H1 (cell line): ENCODE measurements at regions not wholly inside any gene's neighbourhood (a gene's known extent, or its start where the extent isn't known, plus 50 kb on each side); places are given as distances from the start of the nearest gene placed in this dataset.

Experiments used
- JUN ChIP-seq: IDR thresholded peaks from 2 replicates; pipeline ENCODE4 v1.6.1; 2011; ENCODE audit warnings: low read depth, mild to moderate bottlenecking, improper control_type of control experiment, low read length
- TF ChIP-seq, protein P1 (sequence below), 3 experiments: IDR thresholded peaks; 1 replicate in 2 of 3; 2 replicates in 1 of 3; pipeline versions ENCODE4 v1.5.1 to v1.6.1; 2011; ENCODE audit warnings: low read length in 3 of 3, mild to moderate bottlenecking in 3 of 3, inconsistent platforms in 2 of 3, low read depth in 1 of 3, moderate library complexity in 1 of 3; ENCODE audit not compliant: insufficient read depth in 1 of 3; ENCODE audit errors: control extremely low read depth in 1 of 3

DNA sequence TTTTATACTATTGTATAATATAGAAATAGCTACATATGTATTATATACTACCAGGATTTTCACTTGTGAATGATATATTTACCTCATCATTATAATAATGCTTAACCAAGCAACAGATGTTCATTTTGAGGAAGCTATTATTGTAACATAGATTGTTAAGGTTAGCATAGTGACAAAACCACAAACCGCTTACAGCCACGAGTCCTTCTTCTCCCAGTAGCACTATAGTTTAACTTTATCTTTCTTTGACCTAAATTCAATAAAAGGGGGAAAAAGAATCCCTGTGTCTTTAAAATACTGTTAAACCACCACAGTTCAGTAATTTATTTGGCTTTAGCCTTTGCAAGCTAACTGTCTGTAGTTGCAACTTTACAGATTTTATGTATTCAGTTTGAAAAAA, 1039.4 kb upstream of the B3GALT2 start (continued):
- TF ChIP-seq, protein P1, sequence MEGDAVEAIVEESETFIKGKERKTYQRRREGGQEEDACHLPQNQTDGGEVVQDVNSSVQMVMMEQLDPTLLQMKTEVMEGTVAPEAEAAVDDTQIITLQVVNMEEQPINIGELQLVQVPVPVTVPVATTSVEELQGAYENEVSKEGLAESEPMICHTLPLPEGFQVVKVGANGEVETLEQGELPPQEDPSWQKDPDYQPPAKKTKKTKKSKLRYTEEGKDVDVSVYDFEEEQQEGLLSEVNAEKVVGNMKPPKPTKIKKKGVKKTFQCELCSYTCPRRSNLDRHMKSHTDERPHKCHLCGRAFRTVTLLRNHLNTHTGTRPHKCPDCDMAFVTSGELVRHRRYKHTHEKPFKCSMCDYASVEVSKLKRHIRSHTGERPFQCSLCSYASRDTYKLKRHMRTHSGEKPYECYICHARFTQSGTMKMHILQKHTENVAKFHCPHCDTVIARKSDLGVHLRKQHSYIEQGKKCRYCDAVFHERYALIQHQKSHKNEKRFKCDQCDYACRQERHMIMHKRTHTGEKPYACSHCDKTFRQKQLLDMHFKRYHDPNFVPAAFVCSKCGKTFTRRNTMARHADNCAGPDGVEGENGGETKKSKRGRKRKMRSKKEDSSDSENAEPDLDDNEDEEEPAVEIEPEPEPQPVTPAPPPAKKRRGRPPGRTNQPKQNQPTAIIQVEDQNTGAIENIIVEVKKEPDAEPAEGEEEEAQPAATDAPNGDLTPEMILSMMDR (IDR thresholded peaks at IDR 0.05; ENCODE audit: control extremely low read depth in 1 of 3, insufficient read depth in 1 of 3, low read depth in 1 of 3, low read length in 3 of 3) = no peak
- TF ChIP-seq JUN = no peak
- TF ChIP-seq, all 59 proteins: peak for 0
